K562 (cell line): ENCODE measurements at regions not wholly inside any gene's neighbourhood (a gene's known extent, or its start where the extent isn't known, plus 50 kb on each side); places are given as distances from the start of the nearest gene placed in this dataset.
A peak's percentile ranks its signal among the peaks of the same experiment; 100 is the strongest.

ENCODE experiments used
- FOXK1 ChIP-seq: sonication (generic); formaldehyde crosslinking; IDR thresholded peaks from 2 replicates; pipeline ENCODE4 v1.8.0; 2022; ENCODE audit warnings: missing genetic modification reagents, mild to moderate bottlenecking, borderline replicate concordance
- MTA3 ChIP-seq: fragments of 450-650 bp; formaldehyde crosslinking; IDR thresholded peaks from 2 replicates; pipeline ENCODE4 v1.6.1; 2017; ENCODE audit warnings: mild to moderate bottlenecking, borderline replicate concordance
- RAD21 ChIP-seq, 2 experiments: fragments of 250-450 bp in 1 of 2; fragments of 450-650 bp in 1 of 2; sonication (Bioruptor Pico) in 1 of 2; formaldehyde crosslinking in 1 of 2; IDR thresholded peaks in 1 of 2; conservative IDR thresholded peaks in 1 of 2; 2 replicates each; pipeline versions ENCODE4 v1.4.0 to v1.8.0; 2020 to 2022; ENCODE audit warnings: mild to moderate bottlenecking in 2 of 2, moderate library complexity in 1 of 2
- TF ChIP-seq, protein P1 (sequence below), 2 experiments: fragments of 450-650 bp; formaldehyde crosslinking in 1 of 2; IDR thresholded peaks; 2 replicates each; pipeline versions ENCODE4 v1.4.0 to v1.6.1; 2014 to 2020; ENCODE audit warnings: mild to moderate bottlenecking in 2 of 2, borderline replicate concordance in 1 of 2, low read depth in 1 of 2
- TF ChIP-seq, protein P2 (sequence below): fragments of 450-650 bp; formaldehyde crosslinking; IDR thresholded peaks from 2 replicates; pipeline ENCODE4 v1.4.0; 2020; ENCODE audit warnings: mild to moderate bottlenecking, moderate library complexity

DNA sequence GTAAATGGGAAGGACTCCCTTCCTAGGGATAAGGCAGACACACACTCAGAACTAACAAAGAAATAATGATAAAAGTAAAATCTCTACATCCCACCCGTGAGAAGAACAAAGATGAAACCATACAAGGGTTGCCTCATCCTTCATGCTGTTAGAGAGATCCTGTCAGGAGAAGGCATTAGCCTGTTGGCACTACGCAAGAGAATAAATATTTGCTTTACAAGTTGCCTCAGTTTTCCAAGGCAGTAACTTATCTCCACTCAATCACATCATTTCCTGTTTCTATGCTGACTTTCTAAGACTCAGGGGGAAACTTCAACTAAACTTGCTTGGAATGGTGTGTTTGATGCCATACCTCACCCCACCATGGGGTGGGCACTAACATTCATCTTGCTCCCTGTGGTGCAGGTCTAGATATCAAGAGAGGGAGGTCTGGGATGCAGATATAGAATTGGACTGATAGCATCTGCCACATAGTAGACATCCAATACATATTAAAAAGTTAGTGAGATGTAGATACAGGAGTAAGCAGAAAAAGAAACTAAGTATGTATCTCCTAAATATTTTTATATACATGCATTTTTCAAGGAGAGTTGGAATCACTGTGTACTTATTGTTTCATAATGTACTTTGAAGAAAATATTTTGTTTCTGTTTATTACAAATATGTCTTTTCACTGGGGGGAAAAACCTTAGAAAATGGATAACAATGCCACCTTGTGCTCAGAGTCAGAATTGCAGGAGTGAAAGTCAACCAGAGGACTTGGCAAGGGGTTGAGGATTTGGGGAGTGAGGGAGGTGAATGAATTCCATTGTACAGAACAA lies 57.2 kb upstream of the BEX4 start (continued):
- TF ChIP-seq, protein P1, sequence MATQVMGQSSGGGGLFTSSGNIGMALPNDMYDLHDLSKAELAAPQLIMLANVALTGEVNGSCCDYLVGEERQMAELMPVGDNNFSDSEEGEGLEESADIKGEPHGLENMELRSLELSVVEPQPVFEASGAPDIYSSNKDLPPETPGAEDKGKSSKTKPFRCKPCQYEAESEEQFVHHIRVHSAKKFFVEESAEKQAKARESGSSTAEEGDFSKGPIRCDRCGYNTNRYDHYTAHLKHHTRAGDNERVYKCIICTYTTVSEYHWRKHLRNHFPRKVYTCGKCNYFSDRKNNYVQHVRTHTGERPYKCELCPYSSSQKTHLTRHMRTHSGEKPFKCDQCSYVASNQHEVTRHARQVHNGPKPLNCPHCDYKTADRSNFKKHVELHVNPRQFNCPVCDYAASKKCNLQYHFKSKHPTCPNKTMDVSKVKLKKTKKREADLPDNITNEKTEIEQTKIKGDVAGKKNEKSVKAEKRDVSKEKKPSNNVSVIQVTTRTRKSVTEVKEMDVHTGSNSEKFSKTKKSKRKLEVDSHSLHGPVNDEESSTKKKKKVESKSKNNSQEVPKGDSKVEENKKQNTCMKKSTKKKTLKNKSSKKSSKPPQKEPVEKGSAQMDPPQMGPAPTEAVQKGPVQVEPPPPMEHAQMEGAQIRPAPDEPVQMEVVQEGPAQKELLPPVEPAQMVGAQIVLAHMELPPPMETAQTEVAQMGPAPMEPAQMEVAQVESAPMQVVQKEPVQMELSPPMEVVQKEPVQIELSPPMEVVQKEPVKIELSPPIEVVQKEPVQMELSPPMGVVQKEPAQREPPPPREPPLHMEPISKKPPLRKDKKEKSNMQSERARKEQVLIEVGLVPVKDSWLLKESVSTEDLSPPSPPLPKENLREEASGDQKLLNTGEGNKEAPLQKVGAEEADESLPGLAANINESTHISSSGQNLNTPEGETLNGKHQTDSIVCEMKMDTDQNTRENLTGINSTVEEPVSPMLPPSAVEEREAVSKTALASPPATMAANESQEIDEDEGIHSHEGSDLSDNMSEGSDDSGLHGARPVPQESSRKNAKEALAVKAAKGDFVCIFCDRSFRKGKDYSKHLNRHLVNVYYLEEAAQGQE (IDR thresholded peaks at IDR 0.05; ENCODE audit: borderline replicate concordance), result peak; percentile 63; the same call in 1 of the 2 replicates
- TF ChIP-seq, protein P1 (CRISPR knock-in tag; IDR thresholded peaks at IDR 0.05; ENCODE audit: low read depth), result no peak
- TF ChIP-seq, protein P2, sequence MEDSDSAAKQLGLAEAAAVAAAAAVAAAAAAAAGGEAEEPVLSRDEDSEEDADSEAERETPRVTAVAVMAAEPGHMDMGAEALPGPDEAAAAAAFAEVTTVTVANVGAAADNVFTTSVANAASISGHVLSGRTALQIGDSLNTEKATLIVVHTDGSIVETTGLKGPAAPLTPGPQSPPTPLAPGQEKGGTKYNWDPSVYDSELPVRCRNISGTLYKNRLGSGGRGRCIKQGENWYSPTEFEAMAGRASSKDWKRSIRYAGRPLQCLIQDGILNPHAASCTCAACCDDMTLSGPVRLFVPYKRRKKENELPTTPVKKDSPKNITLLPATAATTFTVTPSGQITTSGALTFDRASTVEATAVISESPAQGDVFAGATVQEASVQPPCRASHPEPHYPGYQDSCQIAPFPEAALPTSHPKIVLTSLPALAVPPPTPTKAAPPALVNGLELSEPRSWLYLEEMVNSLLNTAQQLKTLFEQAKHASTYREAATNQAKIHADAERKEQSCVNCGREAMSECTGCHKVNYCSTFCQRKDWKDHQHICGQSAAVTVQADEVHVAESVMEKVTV, result peak; percentile 41
- no peak for TF ChIP-seq FOXK1
- no peak for TF ChIP-seq MTA3
- peak; percentile 57 to 77 for TF ChIP-seq RAD21 (CRISPR knock-in tag; conservative IDR thresholded peaks at IDR 0.05 in 1 of 2, IDR thresholded peaks at IDR 0.05 in 1 of 2)
